RPMI8226 (cell line): ENCODE measurements at regions not wholly inside any gene's neighbourhood (a gene's known extent, or its start where the extent isn't known, plus 50 kb on each side); places are given as distances from the start of the nearest gene placed in this dataset.
"Not testable (repeated sequence)": the region's sequence is repeated elsewhere in the genome, so short reads cannot be mapped to it uniquely, and the experiment has no call there.

Experiments used
- DNase-seq: peaks from one replicate; pipeline ENCODE4 v3.0.0-alpha.2; 2015

DNA sequence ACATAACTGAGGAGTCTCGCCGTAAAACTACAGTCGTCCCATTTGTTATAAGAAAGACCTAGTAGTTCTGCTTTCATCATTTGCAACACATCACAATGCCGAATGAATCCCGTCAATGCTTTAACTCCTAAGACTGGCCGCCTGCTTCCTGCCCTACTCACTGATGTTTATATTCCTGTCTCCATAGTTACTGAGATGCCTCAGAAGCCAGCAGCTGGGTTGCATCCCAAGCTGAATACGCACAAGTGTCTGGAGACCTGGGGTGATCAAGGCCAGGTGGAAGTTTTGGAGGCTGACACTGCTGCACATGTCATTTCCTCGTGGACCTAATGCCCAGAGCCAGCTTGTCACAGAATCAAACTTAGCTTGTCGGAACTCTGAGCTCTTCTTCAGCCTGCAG, 95.2 kb upstream of the UBE2E1 start:
- DNase-seq = no peak

GRCh38 chr3:23711916-23712494, 93.8 kb upstream of the UBE2E1 start:
- DNase-seq = no peak

- DNase-seq = no peak
Measured at GRCh38 chr3:23712656-23713559, 92.8 kb upstream of the UBE2E1 start.

- DNase-seq = no peak
Measured at GRCh38 chr3:23713641-23714040, 92.1 kb upstream of the UBE2E1 start.

- DNase-seq = no peak
Measured at GRCh38 chr3:23720059-23720458, 85.7 kb upstream of the UBE2E1 start.

- DNase-seq = no peak
Measured at GRCh38 chr3:23720885-23721284, 84.9 kb upstream of the UBE2E1 start.

GRCh38 chr3:23723141-23723540, 82.6 kb upstream of the UBE2E1 start:
- no peak for DNase-seq

DNA sequence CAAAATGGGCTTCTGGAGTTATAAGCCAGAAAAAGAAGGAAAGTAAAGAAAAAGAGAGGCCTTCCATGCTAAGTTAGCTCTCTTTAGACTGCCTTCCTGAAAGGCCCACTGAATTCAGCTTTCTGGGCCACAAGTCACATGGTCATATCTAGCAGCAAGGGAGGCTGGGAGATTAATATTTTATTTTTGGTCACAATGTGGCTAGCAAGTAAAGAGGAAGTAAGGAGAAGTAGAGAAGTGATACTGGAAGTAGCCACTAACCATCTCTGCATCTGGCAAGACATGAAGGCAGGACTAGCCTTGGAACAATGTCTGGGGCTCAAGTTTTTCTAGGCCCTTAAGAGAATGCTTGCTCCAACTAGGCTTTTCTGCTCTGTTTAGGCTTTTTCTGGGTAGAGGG, 81.8 kb upstream of the UBE2E1 start:
- DNase-seq = peak; percentile 59

DNA sequence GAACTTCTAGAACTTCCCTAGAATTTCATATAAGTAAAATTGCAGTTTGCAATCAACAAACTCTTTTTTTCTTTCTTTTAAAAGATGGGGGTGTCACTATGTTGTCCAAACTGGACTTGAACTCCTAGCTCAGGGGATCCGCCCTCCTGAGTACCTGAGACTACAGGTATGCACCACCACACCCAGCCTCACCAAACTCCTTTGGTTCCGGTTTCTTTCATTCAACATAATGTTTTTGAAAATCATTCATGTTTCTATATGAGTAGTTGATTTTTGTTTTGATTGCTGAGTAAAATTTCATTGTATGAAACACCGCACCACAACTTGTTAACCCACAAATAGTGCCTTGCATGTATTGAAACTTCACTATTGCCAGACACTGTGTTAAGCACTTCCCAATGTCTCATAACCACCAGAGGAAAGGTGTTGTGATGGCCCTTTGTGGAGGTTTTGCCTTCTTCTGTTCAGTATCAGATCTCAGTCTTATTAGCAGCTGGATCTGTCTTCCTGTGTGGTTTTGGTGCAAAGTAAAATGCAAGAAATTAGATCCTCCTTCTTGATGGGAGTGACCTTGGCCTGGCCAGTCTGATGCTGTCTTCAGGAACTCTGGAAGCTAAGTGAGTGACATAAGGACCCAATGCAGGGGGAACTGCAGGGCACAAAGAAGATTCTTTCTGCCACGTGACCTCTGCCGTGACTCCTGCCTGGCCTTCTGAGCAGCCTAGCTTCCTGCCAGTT, 78.8 kb upstream of the UBE2E1 start:
- peak; percentile 20 for DNase-seq

GRCh38 chr3:23728601-23729117, 77.1 kb upstream of the UBE2E1 start:
- no peak for DNase-seq

GRCh38 chr3:23729362-23729761, 76.4 kb upstream of the UBE2E1 start:
- DNase-seq = not testable (repeated sequence)

- no peak for DNase-seq
Measured at GRCh38 chr3:23734481-23734880, 71.3 kb upstream of the UBE2E1 start.

GRCh38 chr3:23735062-23735461, 70.7 kb upstream of the UBE2E1 start:
- no peak for DNase-seq

DNA sequence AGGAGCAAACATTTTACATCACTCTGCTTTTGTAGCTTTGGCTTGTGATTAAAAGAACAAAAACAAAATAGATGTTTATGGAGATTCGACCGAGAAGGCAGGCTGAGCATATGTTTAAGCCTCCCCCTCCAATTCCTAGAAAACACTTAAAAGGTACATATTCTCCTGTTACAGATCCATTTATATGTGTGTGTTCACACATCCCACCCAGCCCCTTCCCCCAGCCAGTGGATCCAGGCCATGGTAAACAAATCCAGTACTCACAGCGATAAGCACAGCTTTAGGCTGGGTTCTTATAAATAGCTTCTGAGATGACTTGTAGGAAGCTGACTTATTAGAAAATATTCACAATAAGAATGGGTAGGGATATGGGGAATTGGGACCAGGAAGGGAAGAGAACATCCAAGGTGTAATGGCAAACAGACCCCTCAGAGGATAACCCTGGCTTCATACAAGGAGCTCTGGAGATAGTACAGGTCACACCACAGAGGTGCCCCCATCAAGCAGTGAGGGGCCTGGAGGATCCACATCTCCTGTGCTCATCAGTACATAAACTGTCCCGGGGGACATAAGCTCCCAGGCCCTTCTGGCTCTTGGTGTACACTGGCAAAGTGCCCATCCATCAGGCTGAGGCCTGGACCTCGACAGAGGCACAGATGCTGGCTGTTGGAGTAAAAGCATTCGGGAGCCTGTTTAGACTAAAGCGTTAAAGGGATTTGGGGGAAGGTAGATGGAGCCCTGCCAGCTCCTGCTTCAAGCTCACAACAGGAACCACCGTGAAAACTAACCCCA, 70.0 kb upstream of the UBE2E1 start:
- no peak for DNase-seq

DNA sequence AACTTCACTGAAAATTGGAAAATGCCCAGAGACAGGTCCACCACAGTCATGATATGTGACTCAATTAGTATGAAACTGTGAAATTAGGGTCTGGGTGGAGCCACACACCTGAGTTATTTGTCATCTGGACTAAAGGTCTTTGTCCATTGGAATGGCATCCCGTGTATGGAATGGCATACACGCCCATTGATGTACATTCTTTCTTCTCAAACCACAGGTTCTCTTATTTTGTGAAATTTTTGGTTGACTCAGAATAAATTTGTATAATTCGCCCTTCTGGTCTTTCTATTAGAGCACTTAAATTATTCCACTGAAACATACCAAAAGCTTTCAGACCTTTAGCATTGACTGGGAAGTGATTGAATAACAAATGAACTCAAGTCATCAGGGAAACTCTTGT, 66.8 kb upstream of the UBE2E1 start:
- no peak for DNase-seq

- DNase-seq = peak; percentile 37
Measured at GRCh38 chr3:23739536-23739935, 66.2 kb upstream of the UBE2E1 start.

GRCh38 chr3:23740517-23740965, 65.2 kb upstream of the UBE2E1 start:
- peak; percentile 65 for DNase-seq

- no peak for DNase-seq
Measured at GRCh38 chr3:23741036-23741706, 64.6 kb upstream of the UBE2E1 start.

GRCh38 chr3:23743141-23743784, 62.5 kb upstream of the UBE2E1 start:
- DNase-seq = no peak

- no peak for DNase-seq
Measured at GRCh38 chr3:23746441-23746840, 59.3 kb upstream of the UBE2E1 start.

DNA sequence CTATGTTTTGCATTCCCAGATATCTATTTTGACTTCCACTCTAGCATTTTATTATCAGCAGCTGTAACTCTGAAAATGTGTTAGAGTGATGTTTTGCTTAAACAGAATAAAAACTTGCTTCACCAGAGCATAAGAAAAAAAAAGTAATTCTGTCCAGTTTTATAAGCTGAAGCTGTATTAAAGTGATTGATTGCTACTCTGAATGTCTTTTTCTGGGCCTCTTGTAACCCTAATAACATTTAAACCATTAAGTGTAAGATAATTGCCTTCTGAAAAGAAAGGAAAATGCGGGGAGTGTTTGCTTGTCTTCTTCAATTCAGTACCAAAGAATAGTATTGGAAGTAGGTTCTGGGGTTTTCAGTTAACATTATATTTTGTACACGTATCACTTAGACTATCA, 57.9 kb upstream of the UBE2E1 start:
- DNase-seq = no peak
